GM21529 (cell line): ENCODE measurements at regions not wholly inside any gene's neighbourhood (a gene's known extent, or its start where the extent isn't known, plus 50 kb on each side); places are given as distances from the start of the nearest gene placed in this dataset.

Experiments
- ATAC-seq: cut with Tn5 transposase; IDR thresholded peaks from one replicate; pipeline ENCODE4 v1.9.1; 2021; ENCODE audit not compliant: unreplicated experiment

- no peak for ATAC-seq
Measured at GRCh38 chr13:105436943-105437342, 1098.5 kb downstream of the EFNB2 start.

GRCh38 chr13:105432438-105432837 lies 1103.0 kb downstream of the EFNB2 start:
- ATAC-seq: no peak

GRCh38 chr13:105428811-105429210 lies 1106.7 kb downstream of the EFNB2 start:
- ATAC-seq: no peak

GRCh38 chr13:105426441-105426840 lies 1109.0 kb downstream of the EFNB2 start:
- no peak for ATAC-seq

- no peak for ATAC-seq
Measured at GRCh38 chr13:105414639-105415038, 1120.8 kb downstream of the EFNB2 start.

GRCh38 chr13:105412171-105412570 lies 1123.3 kb downstream of the EFNB2 start:
- no peak for ATAC-seq

- no peak for ATAC-seq
Measured at GRCh38 chr13:105410602-105411001, 1124.9 kb downstream of the EFNB2 start.

GRCh38 chr13:105406551-105406950 lies 1128.9 kb downstream of the EFNB2 start:
- no peak for ATAC-seq

- no peak for ATAC-seq
Measured at GRCh38 chr13:105403086-105403485, 1132.4 kb downstream of the EFNB2 start.

- no peak for ATAC-seq
Measured at GRCh38 chr13:105395041-105395440, 1140.4 kb downstream of the EFNB2 start.

GRCh38 chr13:105389373-105389772 lies 1146.1 kb downstream of the EFNB2 start:
- ATAC-seq: no peak

- ATAC-seq: no peak
Measured at GRCh38 chr13:105377452-105377851, 1158.0 kb downstream of the EFNB2 start.

GRCh38 chr13:105370011-105370650 lies 1165.3 kb downstream of the EFNB2 start:
- ATAC-seq: no peak

- ATAC-seq: no peak
Measured at GRCh38 chr13:105368781-105369180, 1166.7 kb downstream of the EFNB2 start.

GRCh38 chr13:105365831-105366230 lies 1169.6 kb downstream of the EFNB2 start:
- ATAC-seq: no peak

GRCh38 chr13:105365021-105365550 lies 1170.4 kb downstream of the EFNB2 start:
- ATAC-seq: no peak

GRCh38 chr13:105364191-105364590 lies 1171.3 kb downstream of the EFNB2 start:
- no peak for ATAC-seq

GRCh38 chr13:105363261-105364190 lies 1171.9 kb downstream of the EFNB2 start:
- ATAC-seq: no peak

- ATAC-seq: no peak
Measured at GRCh38 chr13:105353654-105354053, 1181.8 kb downstream of the EFNB2 start.

GRCh38 chr13:105349082-105349723 lies 1186.3 kb downstream of the EFNB2 start:
- ATAC-seq: no peak

- no peak for ATAC-seq
Measured at GRCh38 chr13:105346141-105346775, 1189.2 kb downstream of the EFNB2 start.
